Hematopoietic multipotent progenitor cell (in vitro differentiated cells): ENCODE measurements at regions not wholly inside any gene's neighbourhood (a gene's known extent, or its start where the extent isn't known, plus 50 kb on each side); places are given as distances from the start of the nearest gene placed in this dataset. TPM values are rescaled to one million over a fixed set of nuclear protein-coding genes. Genes with fewer than 3 reads are reported as not detected.

Source experiments
- small RNA-seq: library from RNA; depleted of rRNA; stranded (forward); fragments of <200 nt; gene quantifications from one replicate; pipeline ENCODE3, GENCODE V24; 2012

Small RNA genes lying in the stretch of these regions (small RNA-seq; reads per million reads assigned to genes)
- not detected for gene RN7SL683P
- not detected for gene SNORD56B
